T-helper 2 cell (primary cell): ENCODE measurements at regions not wholly inside any gene's neighbourhood (a gene's known extent, or its start where the extent isn't known, plus 50 kb on each side); places are given as distances from the start of the nearest gene placed in this dataset.
"Not testable (repeated sequence)": the region's sequence is repeated elsewhere in the genome, so short reads cannot be mapped to it uniquely, and the experiment has no call there.

Experiments used
- DNase-seq, 5 experiments: peaks; one replicate each; pipeline versions ENCODE4 v3.0.0 to v3.0.0-alpha.2; 2012 to 2022

DNA sequence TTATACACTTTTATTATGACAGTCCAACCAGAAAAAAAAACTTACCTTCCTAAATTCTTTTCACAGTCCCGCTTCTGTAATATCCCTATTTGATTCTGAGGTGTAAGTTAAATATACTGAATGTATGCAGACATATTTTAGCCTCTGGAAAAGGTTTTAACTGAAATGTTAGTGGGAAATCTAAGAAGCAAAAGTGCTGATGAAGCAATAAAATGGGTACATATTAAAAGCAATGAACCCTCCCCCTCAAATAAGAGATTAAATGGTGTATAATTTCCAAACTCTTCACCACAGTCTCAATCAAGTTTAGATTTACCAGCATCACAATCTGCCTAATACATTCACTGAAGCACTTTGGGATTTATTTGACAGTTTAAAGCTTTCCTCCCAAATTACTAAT, 688.3 kb upstream of the DIAPH2 start:
- DNase-seq: no peak

DNA sequence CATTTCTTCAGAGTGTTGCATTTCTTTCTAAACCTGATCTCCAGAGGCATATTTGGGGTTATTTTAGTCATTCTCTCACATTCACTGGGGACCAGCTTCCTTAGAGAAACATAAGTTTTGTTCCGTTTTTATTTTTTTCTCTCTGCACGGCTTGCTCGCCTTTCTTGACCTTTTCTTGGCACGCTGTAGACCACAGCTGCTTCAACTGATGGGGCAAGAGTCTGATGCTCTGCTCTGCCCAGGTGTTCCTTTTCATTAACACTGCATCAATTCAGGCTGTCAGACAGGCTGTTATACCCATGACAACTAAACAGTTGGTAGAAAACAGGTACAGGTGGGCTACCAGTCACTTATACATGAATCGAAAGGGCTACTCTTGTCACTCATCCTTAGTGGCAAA, 682.2 kb upstream of the DIAPH2 start:
- DNase-seq: no peak

DNA sequence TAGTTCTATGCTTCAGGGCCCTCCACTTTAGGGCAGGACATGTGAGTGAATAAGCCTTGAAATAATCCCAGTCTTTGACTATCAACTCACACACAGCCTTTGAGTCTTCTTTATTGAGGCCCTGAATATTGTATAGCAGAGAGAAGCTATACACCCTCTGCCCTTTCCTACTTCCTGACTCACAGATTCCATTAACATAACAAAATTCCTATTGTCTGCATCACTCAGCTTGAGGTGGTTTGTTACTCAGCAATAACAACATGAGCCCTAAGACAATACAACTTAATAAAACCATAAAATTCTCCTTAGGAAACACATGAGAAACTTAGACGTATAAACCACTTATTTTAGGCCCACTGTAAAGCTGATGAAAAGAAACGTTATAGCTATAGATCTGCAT, 680.3 kb upstream of the DIAPH2 start:
- DNase-seq: no peak

DNA sequence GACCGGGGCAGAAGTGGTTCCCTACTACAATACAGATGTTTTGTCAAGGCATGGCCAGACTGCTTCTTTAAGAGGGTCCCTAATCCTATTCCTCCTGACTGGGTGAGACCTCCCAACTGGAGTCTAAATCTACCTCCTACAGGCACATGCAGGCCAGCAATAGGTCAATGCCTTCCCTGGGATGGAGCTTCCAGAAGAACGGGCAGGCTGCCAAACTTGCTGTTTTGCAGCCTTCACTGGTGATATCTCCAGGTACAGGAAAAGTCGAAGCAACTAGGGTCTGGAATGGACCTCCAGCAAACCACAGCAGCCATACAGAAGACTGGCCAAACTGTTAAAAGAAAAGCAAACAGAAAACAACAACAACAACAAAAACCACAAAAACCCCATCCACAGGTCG, 678.4 kb upstream of the DIAPH2 start:
- no peak for DNase-seq

DNA sequence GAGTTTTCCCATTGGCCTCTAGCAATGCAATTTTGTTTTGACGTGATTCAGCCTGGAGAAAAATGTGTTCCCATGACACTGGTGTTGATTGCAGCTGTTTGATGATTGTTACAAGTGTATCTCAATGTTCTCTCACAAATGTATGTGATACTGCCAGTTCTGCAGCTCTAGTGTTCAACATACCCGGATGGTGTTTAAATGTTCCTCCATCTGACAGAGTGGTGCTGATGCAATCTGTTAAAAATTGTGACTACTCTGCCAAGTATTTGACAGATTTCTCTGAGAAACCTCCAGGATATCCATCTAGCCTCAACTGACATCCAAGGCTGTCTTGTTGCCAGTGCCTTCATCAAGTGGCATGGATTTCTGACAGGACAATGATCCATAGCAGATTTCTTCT, 657.2 kb upstream of the DIAPH2 start:
- no peak for DNase-seq

DNA sequence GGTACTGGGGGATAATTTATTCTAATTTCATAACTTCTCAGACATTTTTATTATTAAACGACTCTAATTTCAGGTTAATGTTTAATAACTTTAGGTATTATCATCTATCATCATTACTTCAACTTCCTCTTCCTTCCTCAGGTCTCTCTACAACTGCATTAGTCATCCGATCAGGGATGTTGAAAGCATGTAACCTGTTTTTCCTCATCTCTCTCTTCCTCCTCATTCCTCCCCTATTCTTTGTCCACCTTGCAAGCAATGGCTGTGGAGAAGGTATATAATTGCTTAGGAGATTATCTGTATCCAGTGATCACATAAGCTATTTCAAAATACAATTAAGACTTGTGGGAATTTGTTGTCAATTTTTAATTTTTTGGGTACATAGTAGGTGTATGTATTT, 632.6 kb upstream of the DIAPH2 start:
- DNase-seq: no peak

DNA sequence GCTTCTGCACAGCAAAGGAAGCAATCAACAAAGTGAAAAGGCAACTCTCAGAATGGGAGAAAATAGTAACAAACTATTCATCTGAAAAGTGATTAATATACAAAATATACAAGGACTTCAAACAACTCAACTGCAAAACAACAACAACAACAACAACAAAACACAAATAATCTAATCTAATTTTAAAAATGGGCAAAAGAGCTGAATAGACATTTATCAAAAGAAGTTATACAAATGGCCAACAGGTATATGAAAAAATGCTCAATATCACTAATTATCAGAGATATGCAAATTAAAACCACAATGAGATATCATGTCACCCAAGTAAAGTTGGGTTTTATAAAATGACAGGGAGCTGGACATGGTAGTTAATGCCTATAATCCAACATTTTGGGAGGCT, 602.8 kb upstream of the DIAPH2 start:
- DNase-seq: no peak

DNA sequence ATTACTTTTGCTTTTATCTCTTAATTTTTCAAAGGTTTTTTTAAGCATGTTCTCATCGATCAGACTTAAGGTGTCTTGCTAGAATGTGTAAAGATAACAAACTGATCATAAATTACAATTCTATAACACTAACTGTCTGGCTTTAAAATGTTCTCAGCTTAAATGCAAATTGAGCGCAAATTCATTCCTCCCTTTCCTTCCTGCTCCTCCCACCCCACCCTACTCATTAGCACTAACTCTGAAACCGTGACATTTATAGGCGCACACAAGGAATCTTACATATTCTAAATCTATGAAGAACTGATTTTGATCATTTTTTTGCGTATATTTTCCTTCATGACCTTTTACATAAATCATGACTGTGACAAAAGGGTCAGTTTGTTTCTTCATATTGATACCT, 590.0 kb upstream of the DIAPH2 start:
- DNase-seq: no peak

DNA sequence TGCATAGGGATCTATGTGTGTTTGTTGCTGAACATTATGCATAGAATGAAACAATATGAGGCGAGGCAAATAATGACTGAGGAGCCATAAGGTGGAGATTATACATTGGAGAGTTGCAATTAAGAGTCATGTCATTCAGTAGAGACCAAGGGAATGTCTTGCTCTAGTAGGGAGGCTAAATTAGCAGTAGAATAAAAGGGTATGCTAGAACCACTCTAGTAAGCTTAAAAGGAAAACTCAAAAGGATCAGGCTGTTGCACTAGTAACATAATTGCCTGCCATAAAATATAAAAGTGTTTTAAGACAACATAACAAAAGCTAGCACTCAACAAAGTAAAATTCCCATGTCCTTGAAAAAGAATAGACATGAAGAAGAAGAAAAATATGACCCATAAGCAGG, 586.2 kb upstream of the DIAPH2 start:
- DNase-seq: no peak

DNA sequence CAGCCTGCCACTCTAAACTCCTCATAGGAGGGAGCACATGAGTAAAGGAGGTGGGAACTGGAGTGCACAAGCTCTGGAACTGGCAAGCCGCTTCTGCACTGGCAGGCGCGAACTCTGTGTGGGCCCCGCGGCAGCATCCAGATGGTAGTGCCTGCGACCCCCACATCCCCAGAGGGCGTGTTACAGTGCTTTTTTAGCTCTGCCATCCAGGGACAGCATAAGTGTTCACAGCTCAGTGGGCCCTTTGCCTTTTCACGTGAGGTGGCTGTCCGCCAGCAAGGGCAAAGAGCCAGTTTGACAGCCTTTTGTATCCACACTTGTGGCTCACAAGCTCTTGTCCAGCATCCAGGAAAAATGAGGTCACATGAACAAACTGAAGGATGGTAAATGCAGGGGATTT, 581.6 kb upstream of the DIAPH2 start:
- DNase-seq: no peak

DNA sequence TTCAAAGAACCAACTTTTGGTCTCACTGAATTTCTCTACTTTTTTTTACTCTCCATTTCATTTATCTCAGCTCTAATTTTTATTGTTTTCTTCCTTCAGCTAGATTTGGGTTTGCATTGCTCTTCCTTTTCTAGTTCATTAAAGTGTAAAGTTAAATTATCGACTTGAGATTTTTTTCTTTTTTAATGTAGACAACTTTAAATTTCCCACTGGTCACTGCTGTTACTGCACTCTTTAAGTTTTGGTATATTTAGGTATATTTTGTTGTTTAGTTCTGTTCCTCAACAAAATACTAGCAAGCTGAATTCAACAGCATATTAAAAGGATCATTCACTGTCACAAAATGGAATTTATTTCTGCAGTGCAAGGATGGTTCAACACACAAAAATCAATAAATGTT, 572.0 kb upstream of the DIAPH2 start:
- no peak for DNase-seq

DNA sequence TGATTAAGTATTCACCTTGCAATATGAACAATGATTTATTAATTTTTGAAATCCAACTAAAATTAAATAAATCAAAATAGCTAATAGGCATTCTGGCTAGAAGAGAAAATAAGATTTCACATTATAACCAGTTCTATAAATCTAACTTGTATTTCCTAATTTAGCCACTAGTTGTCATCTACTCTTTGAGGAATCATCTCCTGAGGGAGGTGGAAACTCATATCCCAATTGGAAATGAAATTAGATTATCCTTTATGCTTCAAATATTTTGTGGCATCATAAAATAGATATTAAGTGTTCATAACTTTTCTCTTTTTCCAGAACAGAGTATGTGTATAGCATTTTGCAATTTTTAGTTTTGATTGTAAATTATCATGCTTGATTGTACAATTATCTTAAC, 558.5 kb upstream of the DIAPH2 start:
- no peak for DNase-seq

DNA sequence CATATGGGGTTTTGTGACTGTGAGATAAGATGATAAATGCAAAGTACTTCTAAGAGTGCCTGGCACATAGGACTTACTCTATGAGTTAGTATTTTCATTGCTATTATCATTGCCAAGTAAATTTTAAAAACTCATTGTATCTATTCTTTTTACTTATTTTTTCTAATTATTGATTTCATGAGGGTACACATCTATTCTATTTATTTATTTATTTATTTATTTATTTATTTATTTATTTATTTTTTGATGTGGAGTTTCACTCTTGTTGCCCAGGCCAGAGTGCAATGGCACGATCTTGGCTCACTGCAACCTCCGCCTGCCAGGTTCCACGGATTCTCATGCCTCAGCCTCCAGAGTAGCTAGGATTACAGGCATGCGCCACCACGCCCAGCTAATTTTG, 556.6 kb upstream of the DIAPH2 start:
- not testable (repeated sequence) for DNase-seq

DNA sequence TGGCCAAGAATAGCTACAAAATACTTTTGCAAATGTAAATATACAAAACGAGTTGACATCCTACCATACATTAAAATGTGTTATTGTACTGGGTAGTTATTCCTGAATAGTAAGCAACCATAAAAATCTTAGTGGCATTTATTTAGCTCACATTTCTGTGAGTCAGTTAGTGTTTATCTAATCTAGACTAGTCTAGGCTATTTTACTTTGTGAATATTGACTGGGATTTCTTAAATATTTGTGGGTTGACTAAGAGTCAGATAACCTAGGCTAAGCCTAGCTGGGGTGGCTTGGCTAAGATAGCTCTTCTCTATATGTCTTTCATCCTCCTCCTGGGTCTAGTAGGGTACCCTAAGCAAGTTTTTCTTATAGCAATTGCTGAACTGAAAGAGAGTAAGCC, 543.8 kb upstream of the DIAPH2 start:
- no peak for DNase-seq

DNA sequence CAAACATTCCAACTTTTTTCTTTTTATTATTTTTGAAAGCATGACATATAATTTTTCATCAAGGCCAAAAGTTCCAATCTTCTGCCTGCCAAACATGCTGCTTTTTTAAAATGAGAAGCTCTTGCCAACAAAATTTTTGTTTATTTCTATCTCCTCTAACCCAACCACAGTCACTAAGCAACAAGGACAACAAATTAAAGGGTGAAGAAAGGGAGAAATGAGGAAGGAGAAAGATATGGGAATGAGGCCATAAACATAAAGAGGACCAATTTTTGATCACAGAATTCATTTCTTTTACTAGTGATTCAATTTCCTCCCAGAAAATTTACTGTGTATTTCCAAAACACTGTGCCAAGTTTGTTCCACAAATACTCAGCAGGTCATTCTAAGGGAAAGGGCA, 537.0 kb upstream of the DIAPH2 start:
- DNase-seq: no peak

DNA sequence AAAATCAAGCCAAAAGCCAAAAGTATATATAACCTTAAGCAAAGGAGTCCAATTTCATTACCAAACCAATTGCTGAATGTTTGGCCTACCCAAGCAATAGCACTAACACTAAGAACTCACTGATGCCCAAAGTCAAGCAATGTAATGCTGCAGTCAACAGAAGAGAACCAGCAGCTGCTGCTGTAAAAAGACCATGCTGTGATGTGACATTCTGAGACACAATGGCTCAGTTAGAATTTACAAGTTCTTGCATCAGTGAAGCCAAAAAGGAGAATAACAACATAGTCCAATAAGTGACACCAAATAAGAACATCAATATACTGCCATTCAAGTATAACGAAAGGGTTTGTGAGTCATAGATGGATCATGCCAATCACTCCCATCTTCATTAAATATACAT, 514.0 kb upstream of the DIAPH2 start:
- DNase-seq: no peak

DNA sequence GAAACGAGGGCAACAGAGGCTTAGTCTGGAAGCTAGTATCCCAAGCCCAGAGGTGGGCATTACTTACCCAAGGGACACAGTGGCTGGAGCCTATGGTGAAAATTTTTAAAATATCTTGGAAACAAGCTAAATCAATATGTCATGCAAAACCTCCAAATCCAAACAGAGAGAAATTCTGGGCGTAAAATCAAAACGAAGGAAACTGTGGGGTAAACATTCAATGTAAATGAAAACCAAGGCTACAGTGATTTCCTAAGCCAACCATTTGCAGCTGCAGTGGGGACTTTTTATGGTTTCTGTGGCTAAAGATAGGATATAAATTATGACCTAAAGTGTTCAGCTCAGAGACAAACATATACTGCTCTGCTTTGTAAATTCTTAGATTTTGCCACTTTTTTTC, 507.7 kb upstream of the DIAPH2 start:
- DNase-seq: no peak

DNA sequence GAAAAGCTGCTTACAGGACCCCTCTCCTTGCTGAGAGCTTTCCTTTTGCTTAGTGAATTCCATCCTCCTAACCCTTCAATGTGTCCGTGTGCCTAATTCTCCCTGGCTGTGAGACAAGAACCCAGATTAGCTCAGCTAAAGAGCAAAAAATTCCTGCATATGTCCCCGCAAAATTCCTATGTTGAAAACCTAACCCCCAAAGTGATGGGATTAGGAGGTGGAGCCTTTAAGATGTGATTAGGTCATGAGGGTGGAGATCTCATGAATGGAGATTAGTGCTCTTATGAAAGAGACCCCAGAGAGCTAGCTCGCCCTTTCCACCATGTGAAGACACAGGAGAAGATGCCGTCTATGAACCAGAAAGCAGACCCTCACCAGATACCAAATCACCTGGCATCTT, 503.0 kb upstream of the DIAPH2 start:
- no peak for DNase-seq

DNA sequence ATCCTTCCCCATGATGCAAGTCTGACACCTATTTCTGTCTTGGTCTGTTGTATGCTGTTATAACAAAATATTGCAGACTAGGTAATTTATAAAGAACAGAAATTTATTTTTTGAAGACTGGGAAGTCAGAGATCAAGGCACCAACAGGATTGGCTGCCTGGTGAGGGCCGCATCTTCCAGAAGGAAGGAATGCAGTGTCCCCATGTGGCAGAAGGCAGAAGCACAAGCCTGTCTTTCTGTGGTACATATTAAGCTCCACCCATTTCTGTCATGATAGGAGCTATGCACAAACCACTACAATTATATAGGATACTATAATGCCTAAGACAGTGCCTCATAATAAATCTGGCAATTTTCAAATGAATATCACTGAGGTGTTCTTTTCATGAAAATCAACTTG, 502.3 kb upstream of the DIAPH2 start:
- DNase-seq: no peak

DNA sequence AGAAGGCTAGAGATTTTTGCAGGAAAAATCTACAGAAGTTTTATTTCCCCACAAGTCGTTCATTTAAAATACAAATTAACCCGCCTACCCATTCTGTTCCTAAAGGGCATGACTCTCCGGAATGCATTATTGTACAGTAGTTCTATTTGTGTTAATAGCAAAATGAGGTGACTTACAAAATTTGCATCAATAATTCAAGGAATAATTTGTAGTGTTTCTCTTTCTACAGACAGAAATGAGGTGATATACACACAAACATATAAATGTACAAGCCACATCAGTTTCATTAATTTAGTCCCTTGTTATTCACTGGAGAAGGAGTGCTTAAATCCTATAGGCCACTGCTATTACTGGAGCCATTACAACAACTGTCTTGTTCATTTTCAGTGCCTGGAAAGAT, 501.3 kb upstream of the DIAPH2 start:
- DNase-seq: no peak

DNA sequence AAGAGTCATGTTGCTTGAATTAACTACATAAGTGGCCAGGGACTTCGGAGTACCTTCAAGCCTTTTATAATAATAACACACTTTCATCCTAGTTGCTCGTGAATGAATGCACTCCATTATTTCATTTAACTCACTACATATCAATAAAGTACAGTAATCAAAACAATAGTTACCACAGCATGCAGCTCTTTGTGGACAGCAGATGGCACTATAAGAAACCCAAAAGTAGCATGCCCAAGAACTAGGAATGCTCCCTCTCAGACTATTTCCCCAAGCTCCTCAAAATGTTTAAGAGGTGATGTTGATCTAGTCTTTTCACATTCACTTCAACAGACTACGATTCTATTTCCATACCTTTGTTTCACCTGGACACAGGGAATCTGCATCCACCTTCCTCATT, 500.8 kb upstream of the DIAPH2 start:
- no peak for DNase-seq

DNA sequence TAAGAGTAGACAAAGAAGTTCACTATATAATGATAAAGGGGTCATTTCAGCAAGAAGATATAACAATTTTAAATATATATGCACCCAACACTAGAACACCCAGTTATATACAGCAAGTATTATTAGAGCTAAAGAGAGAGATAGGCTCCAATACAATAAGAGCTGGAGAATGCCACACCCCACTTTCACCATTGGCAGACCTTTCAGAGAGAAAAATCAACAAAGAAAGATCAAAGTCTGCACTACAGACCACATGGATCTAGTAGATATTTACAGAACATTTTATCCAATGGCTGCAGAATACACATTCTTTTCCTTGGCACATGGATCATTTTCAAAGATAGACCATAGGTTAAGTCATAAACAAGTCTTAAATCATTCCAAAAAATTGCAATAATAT, 479.7 kb upstream of the DIAPH2 start:
- no peak for DNase-seq

DNA sequence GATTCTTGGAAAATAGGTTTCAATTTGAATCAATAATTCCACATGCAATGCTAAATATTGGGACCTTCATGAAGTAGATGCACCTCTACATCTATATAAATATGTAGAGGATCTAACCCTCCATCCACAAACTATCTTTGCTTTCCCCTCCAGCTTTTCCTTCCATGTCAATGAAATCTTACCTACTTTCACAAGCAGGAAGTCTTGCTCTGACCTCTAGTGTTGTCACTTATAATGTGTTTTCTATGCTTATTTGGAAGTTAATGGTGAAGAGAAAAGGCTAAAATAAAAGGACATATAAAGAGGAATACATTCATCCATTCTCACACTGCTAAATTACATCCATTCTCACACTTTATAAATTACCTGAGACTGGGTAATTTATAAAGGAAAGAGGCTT, 472.7 kb upstream of the DIAPH2 start:
- DNase-seq: no peak

DNA sequence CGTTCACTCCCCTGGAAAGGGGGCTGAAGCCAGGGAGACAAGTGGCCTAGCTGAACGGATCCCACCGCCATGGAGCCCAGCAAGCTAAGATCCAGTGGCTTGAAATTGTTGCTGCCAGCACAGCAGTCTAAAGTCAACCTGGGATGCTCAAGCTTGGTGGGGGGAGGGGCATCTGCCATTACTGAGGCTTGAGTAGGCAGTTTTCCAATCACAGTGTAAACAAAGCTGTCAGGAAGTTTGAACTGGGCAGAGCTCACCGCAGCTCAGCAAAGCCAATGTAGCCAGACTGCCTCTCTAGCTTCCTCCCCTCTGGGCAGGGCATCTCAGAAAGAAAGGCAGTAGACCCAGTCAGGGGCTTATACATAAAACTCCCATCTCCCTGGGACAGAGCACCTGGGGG, 470.0 kb upstream of the DIAPH2 start:
- DNase-seq: not testable (repeated sequence)

DNA sequence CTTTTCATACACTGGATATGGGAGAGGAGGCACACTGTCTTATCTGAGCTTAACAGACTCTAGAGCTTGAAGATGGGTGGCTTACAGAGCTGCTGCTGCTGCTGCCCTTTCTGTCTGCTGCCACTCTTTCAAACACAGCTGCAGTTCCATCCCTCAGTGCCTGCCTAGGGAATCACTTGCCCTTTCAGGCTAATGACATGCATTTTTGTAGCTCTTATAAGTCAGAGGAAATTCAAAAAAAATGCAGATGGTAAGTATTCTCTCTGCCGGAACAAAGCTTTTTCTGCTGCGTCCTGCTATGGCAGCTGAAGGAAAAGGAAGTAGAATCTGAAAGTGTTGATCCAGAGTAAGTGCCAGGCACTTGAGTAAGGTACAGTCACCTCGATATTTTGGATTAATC, 460.4 kb upstream of the DIAPH2 start:
- no peak for DNase-seq

DNA sequence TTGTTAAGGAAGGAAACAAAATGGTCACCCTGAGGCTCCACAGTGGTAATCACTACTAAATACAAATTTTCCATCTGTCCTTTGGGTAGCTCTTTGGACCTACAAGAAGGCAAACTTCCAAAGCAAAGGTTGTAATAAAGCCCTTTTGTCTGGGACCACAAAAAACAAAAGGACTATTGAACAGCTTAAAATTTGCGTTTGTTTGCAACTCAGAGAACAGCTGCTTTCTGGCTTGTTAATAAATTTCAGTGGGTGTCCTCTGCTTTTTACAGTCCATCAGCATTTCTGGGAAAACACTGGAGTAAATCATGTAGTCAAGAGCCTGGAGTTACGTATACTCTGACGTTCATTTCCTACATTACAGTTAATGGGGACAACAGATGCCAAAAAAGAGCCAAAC, 439.7 kb upstream of the DIAPH2 start:
- DNase-seq: no peak
